ENCODE measurements at regions not wholly inside any gene's neighbourhood (a gene's known extent, or its start where the extent isn't known, plus 50 kb on each side); places are given as distances from the start of the nearest gene placed in this dataset.

- Histone ChIP-seq H4K20me1 (ENCODE audit: insufficient read depth) (no peaks in the 10 kb centered on the region), H3F3A (replicated peaks; ENCODE audit: insufficient read depth) (no peaks in the 10 kb centered on the region), H3K9ac (no peak overlapping the region), H3K9me2 (no peaks in the 10 kb centered on the region), H3K27me3 (ENCODE audit: insufficient read depth) (no peaks in the 10 kb centered on the region), H3K4me3 (ENCODE audit: low read depth in 2 of 2, low read length in 1 of 2) (no peak overlapping the region), H3K9me3 (no peaks in the 10 kb centered on the region), H3K27ac (ENCODE audit: low read depth in 2 of 2, low read length in 1 of 2) (no peak overlapping the region), H3K4me1 (ENCODE audit: control insufficient read depth in 1 of 2, insufficient read depth in 2 of 2, low read depth in 1 of 2, low read length in 1 of 2) (no peaks in the 10 kb centered on the region; a peak in 1 of 4 replicates), H3K79me2 (ENCODE audit: insufficient read depth) (no peaks in the 10 kb centered on the region), H2AFZ (ENCODE audit: low read depth) (no peak overlapping the region), H3K4me2 (no peak overlapping the region), H3K36me3 (replicated peaks in 1 of 2; ENCODE audit: control insufficient read depth in 1 of 2, insufficient read depth in 2 of 2, low read length in 1 of 2) (no peaks in the 10 kb centered on the region)
- TF ChIP-seq NFIC (IDR thresholded peaks at IDR 0.05; ENCODE audit: borderline replicate concordance) (no peak), RFX5 (IDR thresholded peaks at IDR 0.05; ENCODE audit: low read length) (no peak), USF2 (IDR thresholded peaks at IDR 0.05; ENCODE audit: borderline replicate concordance, low read depth, low read length) (no peak), MXI1 (IDR thresholded peaks at IDR 0.05; ENCODE audit: low read depth, low read length) (no peak), ELF1 (IDR thresholded peaks at IDR 0.05) (no peak), TEAD4 (IDR thresholded peaks at IDR 0.05; ENCODE audit: borderline replicate concordance, insufficient read depth) (no peak)
- no peak for DNase-seq
- ChIA-PET CTCF (interaction anchor here (1.0 to 1.4 kb wide), 2 partner anchors 14 to 39 kb away, joined by 3 read pairs; no protein-coding TSS in a partner anchor), POLR2A (no interaction called here)
- WGBS (ENCODE audit: low lambda C conversion rate), result 45% methylated on average over 9 of the region's 9 CpGs
Observed at GRCh38 chr4:3866813-3867129, 100.6 kb downstream of the ADRA2C start.

GRCh38 chr4:3867403-3868100 lies 101.4 kb downstream of the ADRA2C start:
- H2AFZ ChIP-seq (ENCODE audit: low read depth), result no peak overlapping the region
- no peak overlapping the region for H3K27ac ChIP-seq (ENCODE audit: low read depth in 2 of 2, low read length in 1 of 2)
- no peaks in the 10 kb centered on the region for H3K9me3 ChIP-seq
- no peak overlapping the region for H3K9ac ChIP-seq
- CTCF ChIA-PET, result interaction anchor here (1.0 kb wide), 2 partner anchors 9 to 11 kb away, joined by 3 to 6 read pairs; no protein-coding TSS in a partner anchor
- H3K4me1 ChIP-seq (ENCODE audit: control insufficient read depth in 1 of 2, insufficient read depth in 2 of 2, low read depth in 1 of 2, low read length in 1 of 2), result no peaks in the 10 kb centered on the region; a peak in 1 of 4 replicates
- no peak overlapping the region for H3K4me2 ChIP-seq
- TF ChIP-seq CHD2 (IDR thresholded peaks at IDR 0.05; ENCODE audit: low read length, partially characterized antibody) (no peak), TCF12 (IDR thresholded peaks at IDR 0.05) (no peak)
- DNase-seq, result no peak
- H3K36me3 ChIP-seq (replicated peaks in 1 of 2; ENCODE audit: control insufficient read depth in 1 of 2, insufficient read depth in 2 of 2, low read length in 1 of 2), result no peaks in the 10 kb centered on the region
- no peaks in the 10 kb centered on the region for H3F3A ChIP-seq (replicated peaks; ENCODE audit: insufficient read depth)
- H3K27me3 ChIP-seq (ENCODE audit: insufficient read depth), result no peaks in the 10 kb centered on the region
- H3K79me2 ChIP-seq (ENCODE audit: insufficient read depth), result no peaks in the 10 kb centered on the region
- POLR2A ChIA-PET, result no interaction called here
- H3K9me2 ChIP-seq, result no peaks in the 10 kb centered on the region
- H3K4me3 ChIP-seq (ENCODE audit: low read depth in 2 of 2, low read length in 1 of 2), result no peak overlapping the region
- 47% methylated on average over 6 of the region's 16 CpGs for WGBS (ENCODE audit: low lambda C conversion rate)
- no peaks in the 10 kb centered on the region for H4K20me1 ChIP-seq (ENCODE audit: insufficient read depth)

- Histone ChIP-seq H3K4me2 (no peak overlapping the region), H3K9me3 (no peaks in the 10 kb centered on the region), H3K4me3 (ENCODE audit: low read depth in 2 of 2, low read length in 1 of 2) (no peak overlapping the region), H3K9me2 (no peaks in the 10 kb centered on the region), H3K36me3 (replicated peaks in 1 of 2; ENCODE audit: control insufficient read depth in 1 of 2, insufficient read depth in 2 of 2, low read length in 1 of 2) (no peaks in the 10 kb centered on the region), H3K4me1 (ENCODE audit: control insufficient read depth in 1 of 2, insufficient read depth in 2 of 2, low read depth in 1 of 2, low read length in 1 of 2) (peaks cover 0 to 3% of the 10 kb centered on the region in 2 experiments; a peak in 1 of 4 replicates), H3K79me2 (ENCODE audit: insufficient read depth) (no peaks in the 10 kb centered on the region), H4K20me1 (ENCODE audit: insufficient read depth) (no peaks in the 10 kb centered on the region), H3K9ac (no peak overlapping the region), H3K27me3 (ENCODE audit: insufficient read depth) (no peaks in the 10 kb centered on the region; the same call in 1 of the 2 replicates), H3F3A (replicated peaks; ENCODE audit: insufficient read depth) (no peaks in the 10 kb centered on the region), H2AFZ (ENCODE audit: low read depth) (no peak overlapping the region), H3K27ac (ENCODE audit: low read depth in 2 of 2, low read length in 1 of 2) (no peak overlapping the region)
- ChIA-PET CTCF (interaction anchor here (0.9 to 2.3 kb wide), 5 partner anchors 8 to 101 kb away, joined by 3 to 17 read pairs (median 6); no protein-coding TSS in a partner anchor), POLR2A (no interaction called here)
- DNase-seq, result no peak
- TF ChIP-seq ZBTB33 (IDR thresholded peaks at IDR 0.05; ENCODE audit: borderline replicate concordance, low read depth) (no peak), REST (IDR thresholded peaks at IDR 0.05; ENCODE audit: low read depth, low read length) (peak; percentile 85)
- 37% methylated on average over 11 of the region's 22 CpGs for WGBS (ENCODE audit: low lambda C conversion rate)
Observed at GRCh38 chr4:3868211-3869173, 102.3 kb downstream of the ADRA2C start.
